AG08396 (cell line): ENCODE measurements at regions not wholly inside any gene's neighbourhood (a gene's known extent, or its start where the extent isn't known, plus 50 kb on each side); places are given as distances from the start of the nearest gene placed in this dataset.

Experiments used
- DNase-seq: peaks from one replicate; pipeline ENCODE4 v3.0.0; 2012; ENCODE audit warnings: low spot score, mixed read lengths

GRCh38 chr10:8894148-8894547, 839.7 kb downstream of the GATA3 start:
- no peak for DNase-seq

GRCh38 chr10:8897769-8898168, 843.3 kb downstream of the GATA3 start:
- no peak for DNase-seq

- no peak for DNase-seq
These were observed 844.4 kb downstream of the GATA3 start for GRCh38 chr10:8898745-8899330.

GRCh38 chr10:8902926-8903325, 848.4 kb downstream of the GATA3 start:
- DNase-seq = no peak

- DNase-seq = no peak
These were observed 853.5 kb downstream of the GATA3 start for GRCh38 chr10:8908013-8908412.

GRCh38 chr10:8910314-8910713, 855.8 kb downstream of the GATA3 start:
- DNase-seq = no peak

GRCh38 chr10:8911032-8911431, 856.5 kb downstream of the GATA3 start:
- DNase-seq = no peak

GRCh38 chr10:8912108-8912507, 857.6 kb downstream of the GATA3 start:
- no peak for DNase-seq

- DNase-seq = no peak
These were observed 859.2 kb downstream of the GATA3 start for GRCh38 chr10:8913720-8914119.

GRCh38 chr10:8919280-8919679, 864.8 kb downstream of the GATA3 start:
- DNase-seq = no peak

GRCh38 chr10:8921568-8921967, 867.1 kb downstream of the GATA3 start:
- no peak for DNase-seq

GRCh38 chr10:8923096-8923495, 868.6 kb downstream of the GATA3 start:
- no peak for DNase-seq

- no peak for DNase-seq
These were observed 873.2 kb downstream of the GATA3 start for GRCh38 chr10:8927705-8928104.

- DNase-seq = no peak
These were observed 892.0 kb downstream of the GATA3 start for GRCh38 chr10:8946451-8946850.

- no peak for DNase-seq
These were observed 896.5 kb downstream of the GATA3 start for GRCh38 chr10:8950978-8951377.

GRCh38 chr10:8951440-8952089, 897.1 kb downstream of the GATA3 start:
- no peak for DNase-seq

GRCh38 chr10:8956400-8956799, 901.9 kb downstream of the GATA3 start:
- DNase-seq = no peak

- DNase-seq = no peak
These were observed 907.8 kb downstream of the GATA3 start for GRCh38 chr10:8962249-8962648.

- no peak for DNase-seq
These were observed 912.6 kb downstream of the GATA3 start for GRCh38 chr10:8967061-8967460.

- no peak for DNase-seq
These were observed 915.4 kb downstream of the GATA3 start for GRCh38 chr10:8969853-8970252.

GRCh38 chr10:8975535-8975934, 921.0 kb downstream of the GATA3 start:
- DNase-seq = no peak

- DNase-seq = no peak
These were observed 923.6 kb downstream of the GATA3 start for GRCh38 chr10:8978100-8978499.

- no peak for DNase-seq
These were observed 925.5 kb downstream of the GATA3 start for GRCh38 chr10:8979976-8980375.

GRCh38 chr10:8981277-8981676, 926.8 kb downstream of the GATA3 start:
- DNase-seq = no peak
